DOHH2 (cell line): ENCODE measurements at regions not wholly inside any gene's neighbourhood (a gene's known extent, or its start where the extent isn't known, plus 50 kb on each side); places are given as distances from the start of the nearest gene placed in this dataset.

Experiments
- H3F3A ChIP-seq: fragments of 200-600 bp; sonication (generic), shearing (Covaris generic); 2 replicates; pipeline ENCODE4 v1.6.0; 2016; ENCODE audit warnings: antibody characterized with exemption, mild to moderate bottlenecking; ENCODE audit not compliant: control insufficient read depth, insufficient read depth
- H3K27ac ChIP-seq: fragments of 200-600 bp; sonication (generic); 2 replicates; pipeline ENCODE4 v1.5.1; 2014; ENCODE audit warnings: low read depth, mild to moderate bottlenecking, low read length, moderate library complexity
- H3K27me3 ChIP-seq: fragments of 200-600 bp; sonication (generic); 2 replicates; pipeline ENCODE4 v1.6.1; 2014; ENCODE audit warnings: mild to moderate bottlenecking, low read length, mixed read lengths; ENCODE audit not compliant: control insufficient read depth
- H3K36me3 ChIP-seq: fragments of 200-600 bp; sonication (generic); 2 replicates; pipeline ENCODE4 v1.6.1; 2014; ENCODE audit warnings: mild to moderate bottlenecking, low read length, moderate library complexity, mixed read lengths; ENCODE audit not compliant: control insufficient read depth
- H3K4me1 ChIP-seq: fragments of 200-600 bp; sonication (generic); 2 replicates; pipeline ENCODE4 v1.6.1; 2014; ENCODE audit warnings: mild to moderate bottlenecking, low read length, mixed read lengths; ENCODE audit not compliant: control insufficient read depth
- H3K4me2 ChIP-seq: fragments of 200-600 bp; sonication (generic); 2 replicates; pipeline ENCODE4 v1.6.0; 2014; ENCODE audit warnings: mild to moderate bottlenecking, low read length, moderate library complexity
- H3K4me3 ChIP-seq: fragments of 200-600 bp; sonication (generic); 2 replicates; pipeline ENCODE4 v1.5.1; 2014; ENCODE audit warnings: mild to moderate bottlenecking, low read length, mixed read lengths
- H3K79me2 ChIP-seq: fragments of 200-600 bp; sonication (generic); 2 replicates; pipeline ENCODE4 v1.6.1; 2014; ENCODE audit warnings: mild to moderate bottlenecking, low read length, mixed read lengths; ENCODE audit not compliant: control insufficient read depth
- H3K9me2 ChIP-seq: fragments of 200-600 bp; sonication (generic); replicated peaks from 2 replicates; pipeline ENCODE4 v1.6.1; 2014; ENCODE audit warnings: mild to moderate bottlenecking, low read length, mixed read lengths; ENCODE audit not compliant: control insufficient read depth
- H3K9me3 ChIP-seq: fragments of 200-600 bp; sonication (generic); 2 replicates; pipeline ENCODE4 v1.6.1; 2014; ENCODE audit warnings: antibody characterized with exemption, low read length, mixed read lengths; ENCODE audit not compliant: control insufficient read depth, insufficient read depth
- H4K20me1 ChIP-seq: fragments of 200-600 bp; sonication (generic); 2 replicates; pipeline ENCODE4 v1.6.0; 2014; ENCODE audit warnings: low read depth, mild to moderate bottlenecking, antibody characterized with exemption, low read length, moderate library complexity; ENCODE audit not compliant: control insufficient read depth, insufficient read depth
- CTCF ChIP-seq: fragments of 200-600 bp; sonication (generic); IDR thresholded peaks from one replicate; pipeline ENCODE4 v1.5.1; 2014; ENCODE audit warnings: antibody characterized with exemption, mild to moderate bottlenecking, low read depth, low read length; ENCODE audit not compliant: poor library complexity, severe bottlenecking
- EZH2phosphoT487 ChIP-seq: fragments of 200-600 bp; sonication (generic); IDR thresholded peaks from 2 replicates; pipeline ENCODE4 v1.6.1; 2017; ENCODE audit warnings: borderline replicate concordance, mild to moderate bottlenecking, antibody characterized with exemption, low read length, moderate library complexity, mixed read lengths

DNA sequence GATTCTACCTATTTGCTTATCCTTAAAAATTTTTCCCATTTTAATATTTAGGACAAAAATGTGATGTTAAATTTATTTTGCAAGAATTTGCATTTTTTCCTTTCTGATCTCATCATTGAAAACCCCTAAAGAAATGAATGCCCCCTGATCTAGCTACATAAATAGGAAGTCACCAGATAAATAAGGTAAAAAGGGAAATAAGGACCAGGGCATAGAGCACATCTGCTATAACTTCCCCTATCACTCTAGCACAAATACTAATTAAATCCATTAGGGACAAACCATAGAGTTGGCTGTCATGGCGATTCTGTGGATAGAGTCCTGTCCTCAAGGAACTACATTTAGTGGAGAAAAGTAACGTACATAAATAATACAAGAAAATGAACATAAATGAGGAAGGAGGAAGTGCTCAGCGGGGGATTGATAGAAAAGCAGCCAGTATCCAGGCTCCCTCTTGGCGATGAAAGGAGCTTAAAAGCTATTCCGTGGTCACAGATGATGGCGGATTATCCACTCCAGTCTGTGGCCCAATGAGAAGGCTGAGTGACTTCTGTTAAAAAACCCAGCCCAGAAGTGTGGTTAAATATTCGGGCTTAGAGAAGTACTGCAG is 76.9 kb upstream of the RPL34 start:
- Histone ChIP-seq H3K9me2 (no peaks in the 10 kb centered on the region), H3K27ac (no peak overlapping the region), H3K36me3 (no peaks in the 10 kb centered on the region), H3K4me2 (no peak overlapping the region), H3K4me1 (no peaks in the 10 kb centered on the region), H3K9me3 (no peaks in the 10 kb centered on the region), H4K20me1 (no peaks in the 10 kb centered on the region), H3K4me3 (no peak overlapping the region), H3K79me2 (no peaks in the 10 kb centered on the region), H3K27me3 (no peaks in the 10 kb centered on the region), H3F3A (no peaks in the 10 kb centered on the region)
- TF ChIP-seq EZH2phosphoT487 (no peak), CTCF (no peak)

DNA sequence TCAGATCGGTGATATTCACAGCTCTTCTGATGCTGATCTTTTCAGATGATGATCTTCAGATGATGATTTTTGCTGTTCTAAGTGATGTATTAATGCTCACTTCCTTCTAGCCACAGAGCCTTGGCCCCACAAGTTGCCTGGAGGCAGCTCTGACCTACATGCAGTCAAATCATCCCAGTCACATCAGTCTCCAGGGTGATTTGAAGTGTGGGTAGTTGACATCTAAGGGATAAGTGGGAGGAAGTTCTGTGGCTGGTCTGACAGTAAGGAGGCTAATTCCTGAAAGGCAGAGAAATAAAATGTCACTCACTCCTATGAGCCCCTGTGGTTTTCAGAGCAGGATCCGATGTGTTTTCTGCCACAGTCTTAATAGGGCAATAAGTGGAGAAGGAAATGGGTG is 79.8 kb upstream of the RPL34 start:
- H3K79me2 ChIP-seq = no peaks in the 10 kb centered on the region
- no peaks in the 10 kb centered on the region for H3F3A ChIP-seq
- H3K27ac ChIP-seq = no peak overlapping the region
- H3K27me3 ChIP-seq = no peaks in the 10 kb centered on the region
- H3K4me1 ChIP-seq = no peaks in the 10 kb centered on the region
- TF ChIP-seq CTCF (no peak), EZH2phosphoT487 (no peak)
- H3K9me2 ChIP-seq = no peaks in the 10 kb centered on the region
- H3K9me3 ChIP-seq = no peaks in the 10 kb centered on the region
- H3K36me3 ChIP-seq = no peaks in the 10 kb centered on the region
- no peak overlapping the region for H3K4me3 ChIP-seq
- H3K4me2 ChIP-seq = no peak overlapping the region
- no peaks in the 10 kb centered on the region for H4K20me1 ChIP-seq

DNA sequence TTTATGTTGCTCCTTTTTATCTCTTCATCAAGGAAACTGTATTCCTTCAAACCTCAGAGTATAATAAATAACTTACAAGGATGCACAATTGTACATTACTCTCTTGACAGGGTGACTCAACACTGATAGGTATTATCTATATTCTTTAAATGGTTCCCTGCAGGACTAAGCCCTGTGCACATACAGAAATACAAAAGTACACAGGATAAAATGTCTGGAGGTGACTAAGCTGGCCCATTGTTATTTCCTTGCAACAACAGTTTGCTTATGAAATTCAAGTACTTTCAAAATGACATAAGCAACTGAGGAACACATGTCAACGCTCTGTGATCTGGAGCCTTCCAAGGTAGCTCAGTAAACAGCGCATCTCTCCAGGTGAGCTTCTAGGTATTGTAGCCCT is 83.8 kb upstream of the RPL34 start:
- Histone ChIP-seq H3K4me2 (no peak overlapping the region), H4K20me1 (no peaks in the 10 kb centered on the region), H3K79me2 (no peaks in the 10 kb centered on the region), H3K4me3 (no peak overlapping the region), H3K4me1 (no peaks in the 10 kb centered on the region), H3K27ac (no peak overlapping the region), H3K36me3 (no peaks in the 10 kb centered on the region), H3K27me3 (no peaks in the 10 kb centered on the region), H3K9me3 (no peaks in the 10 kb centered on the region), H3K9me2 (no peaks in the 10 kb centered on the region), H3F3A (no peaks in the 10 kb centered on the region)
- no peak for TF ChIP-seq EZH2phosphoT487
- TF ChIP-seq CTCF = no peak
